ENCODE measurements at regions not wholly inside any gene's neighbourhood (a gene's known extent, or its start where the extent isn't known, plus 50 kb on each side); places are given as distances from the start of the nearest gene placed in this dataset.
"Not testable (repeated sequence)": the region's sequence is repeated elsewhere in the genome, so short reads cannot be mapped to it uniquely, and the experiment has no call there.

- no peak for DNase-seq
These were observed 84.3 kb upstream of the SYN3 start for GRCh38 chr22:33142282-33143055.

GRCh38 chr22:33139937-33140336, 81.8 kb upstream of the SYN3 start:
- no peak for DNase-seq

GRCh38 chr22:33138333-33138732, 80.2 kb upstream of the SYN3 start:
- not testable (repeated sequence) for DNase-seq

GRCh38 chr22:33130473-33130872, 72.3 kb upstream of the SYN3 start:
- no peak for DNase-seq

- DNase-seq = no peak
These were observed 71.4 kb upstream of the SYN3 start for GRCh38 chr22:33129621-33130020.

- DNase-seq = no peak
These were observed 68.7 kb upstream of the SYN3 start for GRCh38 chr22:33126881-33127280.

GRCh38 chr22:33124471-33124870, 66.3 kb upstream of the SYN3 start:
- DNase-seq = no peak

- DNase-seq = not testable (repeated sequence)
These were observed 64.3 kb upstream of the SYN3 start for GRCh38 chr22:33122439-33122838.

- DNase-seq = no peak
These were observed 60.9 kb upstream of the SYN3 start for GRCh38 chr22:33119044-33119443.

- DNase-seq = no peak
These were observed 59.6 kb upstream of the SYN3 start for GRCh38 chr22:33117821-33118220.

- DNase-seq = no peak
These were observed 58.8 kb upstream of the SYN3 start for GRCh38 chr22:33116841-33117547.

GRCh38 chr22:33114565-33114964, 56.4 kb upstream of the SYN3 start:
- DNase-seq = no peak

- DNase-seq = no peak
These were observed 54.4 kb upstream of the SYN3 start for GRCh38 chr22:33112580-33112979.

GRCh38 chr22:33111491-33111890, 53.3 kb upstream of the SYN3 start:
- DNase-seq = no peak

GRCh38 chr22:33110562-33111163, 52.5 kb upstream of the SYN3 start:
- DNase-seq = no peak

GRCh38 chr22:33109514-33110430, 51.6 kb upstream of the SYN3 start:
- DNase-seq = no peak

GRCh38 chr22:33108037-33108436, 49.9 kb upstream of the SYN3 start:
- no peak for DNase-seq
